Fibroblast of the aortic adventitia (primary cell): ENCODE measurements at regions not wholly inside any gene's neighbourhood (a gene's known extent, or its start where the extent isn't known, plus 50 kb on each side); places are given as distances from the start of the nearest gene placed in this dataset.

Experiments used
- DNase-seq: peaks from one replicate; pipeline ENCODE4 v3.0.0-alpha.2; 2010; ENCODE audit warnings: low read depth
- H3K4me3 ChIP-seq: 2 replicates; pipeline ENCODE4 v1.5.1; 2011; ENCODE audit warnings: low read depth, mild to moderate bottlenecking, control low read depth, low read length, moderate library complexity
- CTCF ChIP-seq: IDR thresholded peaks from 2 replicates; pipeline ENCODE4 v1.5.1; 2011; ENCODE audit warnings: mild to moderate bottlenecking, low read length, control low read depth, inconsistent platforms; ENCODE audit not compliant: insufficient read depth

- DNase-seq, result peak; percentile 59
- TF ChIP-seq CTCF, result peak; percentile 93
- peak overlapping the region; percentile 60 for H3K4me3 ChIP-seq
These were observed 73.0 kb downstream of the TEX51 start for GRCh38 chr2:126971481-126972278.

- no peak overlapping the region for H3K4me3 ChIP-seq
- no peak for DNase-seq
- no peak for TF ChIP-seq CTCF
These were observed 73.6 kb downstream of the TEX51 start for GRCh38 chr2:126972279-126972626.

- H3K4me3 ChIP-seq, result no peak overlapping the region
- TF ChIP-seq CTCF, result no peak
- DNase-seq, result no peak
These were observed 75.1 kb downstream of the TEX51 start for GRCh38 chr2:126973745-126974144.

GRCh38 chr2:126975671-126976655, 77.3 kb downstream of the TEX51 start:
- DNase-seq, result peak; percentile 14

GRCh38 chr2:126976721-126977328, 78.1 kb downstream of the TEX51 start:
- no peak overlapping the region for H3K4me3 ChIP-seq
- DNase-seq, result no peak
- TF ChIP-seq CTCF, result no peak

More at GRCh38 chr2:126975671-126976655, 77.3 kb downstream of the TEX51 start:
- TF ChIP-seq CTCF, result no peak
- no peak overlapping the region for H3K4me3 ChIP-seq

- no peak for TF ChIP-seq CTCF
- H3K4me3 ChIP-seq, result no peak overlapping the region
- DNase-seq, result no peak
These were observed 79.6 kb downstream of the TEX51 start for GRCh38 chr2:126978333-126978732.
